GM21381 (cell line): ENCODE measurements at regions not wholly inside any gene's neighbourhood (a gene's known extent, or its start where the extent isn't known, plus 50 kb on each side); places are given as distances from the start of the nearest gene placed in this dataset.

ENCODE experiments used
- ATAC-seq: cut with Tn5 transposase; IDR thresholded peaks from one replicate; pipeline ENCODE4 v1.9.1; 2021; ENCODE audit warnings: mild to moderate bottlenecking, moderate library complexity; ENCODE audit not compliant: unreplicated experiment

- ATAC-seq = no peak
Observed at GRCh38 chr3:167958141-167958540, 137.6 kb downstream of the GOLIM4 start.

- no peak for ATAC-seq
Observed at GRCh38 chr3:167952969-167953368, 142.8 kb downstream of the GOLIM4 start.

GRCh38 chr3:167950212-167950611 lies 145.5 kb downstream of the GOLIM4 start:
- ATAC-seq = no peak

GRCh38 chr3:167941234-167941995 lies 154.3 kb downstream of the GOLIM4 start:
- no peak for ATAC-seq

- ATAC-seq = no peak
Observed at GRCh38 chr3:167940241-167940640, 155.5 kb downstream of the GOLIM4 start.

- no peak for ATAC-seq
Observed at GRCh38 chr3:167938516-167938915, 157.2 kb downstream of the GOLIM4 start.

GRCh38 chr3:167936019-167936418 lies 159.7 kb downstream of the GOLIM4 start:
- ATAC-seq = no peak

GRCh38 chr3:167930453-167930852 lies 165.3 kb downstream of the GOLIM4 start:
- ATAC-seq = no peak

- no peak for ATAC-seq
Observed at GRCh38 chr3:167929968-167930367, 165.8 kb downstream of the GOLIM4 start.

- ATAC-seq = no peak
Observed at GRCh38 chr3:167928381-167928780, 167.3 kb downstream of the GOLIM4 start.

GRCh38 chr3:167920747-167921146 lies 175.0 kb downstream of the GOLIM4 start:
- no peak for ATAC-seq

- no peak for ATAC-seq
Observed at GRCh38 chr3:167919590-167919989, 176.1 kb downstream of the GOLIM4 start.

GRCh38 chr3:167918686-167919085 lies 177.0 kb downstream of the GOLIM4 start:
- no peak for ATAC-seq

- no peak for ATAC-seq
Observed at GRCh38 chr3:167918008-167918596, 177.6 kb downstream of the GOLIM4 start.

GRCh38 chr3:167913219-167913835 lies 177.8 kb downstream of the SERPINI1 start:
- ATAC-seq = no peak

- ATAC-seq = no peak
Observed at GRCh38 chr3:167909952-167910351, 174.4 kb downstream of the SERPINI1 start.

- ATAC-seq = no peak
Observed at GRCh38 chr3:167909504-167909896, 174.0 kb downstream of the SERPINI1 start.

- no peak for ATAC-seq
Observed at GRCh38 chr3:167908746-167909503, 173.4 kb downstream of the SERPINI1 start.

- no peak for ATAC-seq
Observed at GRCh38 chr3:167908221-167908620, 172.7 kb downstream of the SERPINI1 start.

GRCh38 chr3:167901138-167901537 lies 165.6 kb downstream of the SERPINI1 start:
- no peak for ATAC-seq

- ATAC-seq = no peak
Observed at GRCh38 chr3:167899093-167899492, 163.6 kb downstream of the SERPINI1 start.
